Gastroesophageal sphincter (tissue), 4 donors: ENCODE measurements at regions not wholly inside any gene's neighbourhood (a gene's known extent, or its start where the extent isn't known, plus 50 kb on each side); places are given as distances from the start of the nearest gene placed in this dataset.

Source experiments
- ATAC-seq: fragments of 150-250 bp; one replicate; pipeline ENCODE4 v1.9.1; 2016; ENCODE audit warnings: mild to moderate bottlenecking, moderate library complexity
- H3K27ac ChIP-seq, 4 donors: fragments of 200-600 bp; sonication (generic) in 3 of 4; 1 replicate in 3 of 4; 2 replicates in 1 of 4; pipeline ENCODE4 v1.5.1; 2016 to 2019
- H3K27me3 ChIP-seq: fragments of 200-600 bp; sonication (generic); one replicate; pipeline ENCODE4 v1.5.1; 2019
- H3K36me3 ChIP-seq, 2 donors: fragments of 200-600 bp; sonication (generic); one replicate each; pipeline ENCODE4 v1.5.1; 2019; ENCODE audit warnings: control low read depth in 1 of 2
- H3K4me1 ChIP-seq, 3 donors: fragments of 200-600 bp; sonication (generic); 1 replicate in 2 of 3; 2 replicates in 1 of 3; pipeline ENCODE4 v1.5.1; 2016 to 2019; ENCODE audit warnings: control low read depth in 2 of 3
- H3K4me3 ChIP-seq, 2 donors: fragments of 200-600 bp; sonication (generic); one replicate each; pipeline ENCODE4 v1.5.1; 2019; ENCODE audit warnings: mild to moderate bottlenecking in 1 of 2, moderate library complexity in 1 of 2
- H3K9me3 ChIP-seq, 3 donors: fragments of 200-600 bp; sonication (generic); one replicate each; pipeline ENCODE4 v1.5.1; 2017 to 2019; ENCODE audit warnings: control low read depth in 2 of 3
- CTCF ChIP-seq, 4 experiments: fragments of 200-600 bp in 2 of 4; fragments of 450-650 bp in 2 of 4; sonication (generic) in 1 of 4; IDR thresholded peaks; one replicate each; pipeline ENCODE4 v1.5.1; 2017 to 2019; ENCODE audit warnings: antibody characterized with exemption in 4 of 4, mild to moderate bottlenecking in 2 of 4, moderate library complexity in 2 of 4
- EP300 ChIP-seq: sonication (generic); formaldehyde crosslinking; IDR thresholded peaks from one replicate; pipeline ENCODE4 v1.6.1; 2017; ENCODE audit warnings: antibody characterized with exemption, mild to moderate bottlenecking
- POLR2A ChIP-seq, 2 donors: fragments of 450-650 bp; IDR thresholded peaks; one replicate each; pipeline ENCODE4 v1.6.1; 2017; ENCODE audit warnings: antibody characterized with exemption in 2 of 2, mild to moderate bottlenecking in 2 of 2, moderate library complexity in 1 of 2
- POLR2AphosphoS5 ChIP-seq: sonication (generic); formaldehyde crosslinking; IDR thresholded peaks from one replicate; pipeline ENCODE4 v1.6.1; 2017; ENCODE audit warnings: antibody characterized with exemption
- WGBS, 2 donors: methylation state at CpG; one replicate each; pipeline ENCODE4 v1.1.5; 2018; ENCODE audit warnings: low coverage in 1 of 2; 5-methylcytosine and 5-hydroxymethylcytosine counted together

GRCh38 chr1:118828038-118828437 lies 160.1 kb downstream of the TBX15 start:
- H3K4me1 ChIP-seq, result no peaks in the 10 kb centered on the region

GRCh38 chr1:118827636-118828035 lies 160.5 kb downstream of the TBX15 start:
- Histone ChIP-seq H3K27ac (no peak overlapping the region), H3K4me1 (no peaks in the 10 kb centered on the region), H3K4me3 (no peak overlapping the region), H3K9me3 (peaks cover 0 to 11% (median 0%) of the 10 kb centered on the region in 3 donors), H3K27me3 (no peaks in the 10 kb centered on the region), H3K36me3 (no peaks in the 10 kb centered on the region)
- TF ChIP-seq POLR2A (IDR thresholded peaks at IDR 0.05), result no peak
- no peak for TF ChIP-seq POLR2AphosphoS5
- TF ChIP-seq CTCF (IDR thresholded peaks at IDR 0.05), result no peak
- no peak for TF ChIP-seq EP300
- WGBS, 2 donors, result 65 to 86% methylated on average over 1 of the region's 1 CpG
- ATAC-seq, result no peak

More at GRCh38 chr1:118828038-118828437, 160.1 kb downstream of the TBX15 start:
- Histone ChIP-seq H3K27me3 (no peaks in the 10 kb centered on the region), H3K9me3 (peaks cover 0 to 11% (median 0%) of the 10 kb centered on the region in 3 donors), H3K27ac (no peak overlapping the region), H3K4me3 (no peak overlapping the region), H3K36me3 (no peaks in the 10 kb centered on the region)
- TF ChIP-seq EP300 (no peak), CTCF (IDR thresholded peaks at IDR 0.05) (no peak), POLR2AphosphoS5 (no peak), POLR2A (IDR thresholded peaks at IDR 0.05) (no peak)
- ATAC-seq, result no peak

GRCh38 chr1:118827207-118827606 lies 160.9 kb downstream of the TBX15 start:
- Histone ChIP-seq H3K27ac (no peak overlapping the region), H3K36me3 (no peaks in the 10 kb centered on the region), H3K4me3 (no peak overlapping the region), H3K27me3 (no peaks in the 10 kb centered on the region), H3K9me3 (peaks cover 0 to 11% (median 0%) of the 10 kb centered on the region in 3 donors), H3K4me1 (no peaks in the 10 kb centered on the region)
- no peak for TF ChIP-seq POLR2AphosphoS5
- TF ChIP-seq CTCF (IDR thresholded peaks at IDR 0.05), result no peak
- TF ChIP-seq EP300, result no peak
- TF ChIP-seq POLR2A (IDR thresholded peaks at IDR 0.05), result no peak
- WGBS, 2 donors, result 64 to 83% methylated on average over 2 to 3 of the region's 3 CpGs
- ATAC-seq, result no peak

GRCh38 chr1:118826669-118827068 lies 161.5 kb downstream of the TBX15 start:
- H3K9me3 ChIP-seq, result peaks cover 0 to 6% (median 0%) of the 10 kb centered on the region in 3 donors
- ATAC-seq, result no peak
- no peaks in the 10 kb centered on the region for H3K36me3 ChIP-seq
- WGBS, 2 donors, result 78 to 80% methylated on average over 1 to 3 of the region's 3 CpGs
- H3K27me3 ChIP-seq, result no peaks in the 10 kb centered on the region
- no peak overlapping the region for H3K27ac ChIP-seq
- no peaks in the 10 kb centered on the region for H3K4me1 ChIP-seq
- H3K4me3 ChIP-seq, result no peak overlapping the region
- no peak for TF ChIP-seq POLR2AphosphoS5
- TF ChIP-seq EP300, result no peak
- TF ChIP-seq POLR2A (IDR thresholded peaks at IDR 0.05), result no peak
- no peak for TF ChIP-seq CTCF (IDR thresholded peaks at IDR 0.05)

GRCh38 chr1:118825619-118826018 lies 162.5 kb downstream of the TBX15 start:
- Histone ChIP-seq H3K9me3 (no peaks in the 10 kb centered on the region), H3K36me3 (no peaks in the 10 kb centered on the region), H3K4me3 (no peak overlapping the region), H3K27ac (no peak overlapping the region), H3K4me1 (no peaks in the 10 kb centered on the region), H3K27me3 (no peaks in the 10 kb centered on the region)
- no peak for ATAC-seq
- TF ChIP-seq EP300 (no peak), POLR2AphosphoS5 (no peak), CTCF (IDR thresholded peaks at IDR 0.05) (no peak), POLR2A (IDR thresholded peaks at IDR 0.05) (no peak)
